Breast epithelium (tissue), 3 donors: ENCODE measurements at regions not wholly inside any gene's neighbourhood (a gene's known extent, or its start where the extent isn't known, plus 50 kb on each side); places are given as distances from the start of the nearest gene placed in this dataset.

ENCODE experiments used
- CTCF ChIP-seq, 3 donors: fragments of 450-650 bp; IDR thresholded peaks; one replicate each; pipeline ENCODE4 v1.5.1; 2016 to 2017; ENCODE audit warnings: antibody characterized with exemption in 3 of 3, mild to moderate bottlenecking in 3 of 3, moderate library complexity in 3 of 3
- POLR2A ChIP-seq: fragments of 450-650 bp; IDR thresholded peaks from one replicate; pipeline ENCODE4 v1.6.1; 2016; ENCODE audit warnings: antibody characterized with exemption, mild to moderate bottlenecking, moderate library complexity
- POLR2AphosphoS5 ChIP-seq, 3 donors: sonication (generic); formaldehyde crosslinking; IDR thresholded peaks; one replicate each; pipeline ENCODE4 v1.6.1; 2017; ENCODE audit warnings: antibody characterized with exemption in 3 of 3

- TF ChIP-seq CTCF (IDR thresholded peaks at IDR 0.05) (no peak), POLR2AphosphoS5 (IDR thresholded peaks at IDR 0.05) (no peak), POLR2A (no peak)
These were observed 88.7 kb upstream of the PHF24 start for GRCh38 chr9:34869390-34869789.
